HCT116 (cell line): ENCODE measurements at regions not wholly inside any gene's neighbourhood (a gene's known extent, or its start where the extent isn't known, plus 50 kb on each side); places are given as distances from the start of the nearest gene placed in this dataset.

Experiments used
- ATAC-seq: fragments of 200-7000 bp; cut with Tn5 transposase; 2 replicates; pipeline ENCODE4 v1.9.1; 2020; ENCODE audit warnings: mild to moderate bottlenecking, moderate library complexity
- BruUV-seq: library from RNA; stranded (reverse); fragments of 400-500 nt; replicated peaks from 2 replicates; lab custom pipeline; 2021; lab: Mats Ljungman, UMichigan
- CTCF ChIA-PET: fragments of 300-600 bp; sonication (Branson Sonifier 250); formaldehyde crosslinking; loops from one replicate; lab custom pipeline; 2021; ENCODE audit warnings: antibody characterized with exemption; lab: Charles Lee
- POLR2A ChIA-PET: fragments of 300-600, 350-600 bp; sonication (Branson Sonifier 250); formaldehyde crosslinking; loops from one replicate; lab custom pipeline; 2021; ENCODE audit warnings: antibody characterized with exemption; lab: Charles Lee
- RAD21 ChIA-PET, 2 experiments: fragments of 300-600 bp; sonication (Branson Sonifier 250); formaldehyde crosslinking; loops; one replicate each; lab custom pipeline; 2023; ENCODE audit warnings: low total read pairs in 2 of 2; ENCODE audit not compliant: uncharacterized antibody in 2 of 2, unreplicated experiment in 2 of 2, low non-redundant PET in 1 of 2; lab: Charles Lee
- DNase-seq: peaks from one replicate; pipeline ENCODE4 v3.0.0-alpha.2; 2010; ENCODE audit warnings: low read depth, low spot score
- H2AFZ ChIP-seq: fragments of 200-600 bp; shearing (Covaris generic), sonication (generic); 2 replicates; pipeline ENCODE4 v1.6.1; 2017; ENCODE audit warnings: low read depth, mixed run types, mixed read lengths, antibody characterized with exemption, low read length; ENCODE audit not compliant: poor library complexity, severe bottlenecking
- H3K27ac ChIP-seq: 2 replicates; pipeline ENCODE4 v1.5.1; 2012; ENCODE audit warnings: low read depth, low read length
- H3K27me3 ChIP-seq: fragments of 200-600 bp; sonication (generic); 2 replicates; pipeline ENCODE4 v1.6.1; 2016; ENCODE audit warnings: mixed run types, low read length, mixed read lengths; ENCODE audit not compliant: insufficient read depth
- H3K36me3 ChIP-seq, 2 experiments: fragments of 200-500 bp in 1 of 2; fragments of 200-600 bp in 1 of 2; sonication (Bioruptor generic) in 1 of 2; sonication (generic) in 1 of 2; 2 replicates each; pipeline versions ENCODE4 v1.5.1 to v1.6.1; 2014 to 2016; ENCODE audit warnings: low read length in 2 of 2, inconsistent platforms in 1 of 2, mixed read lengths in 1 of 2, mixed run types in 1 of 2; ENCODE audit not compliant: insufficient read depth in 2 of 2, control insufficient read depth in 1 of 2
- H3K4me1 ChIP-seq, 2 experiments: fragments of 200-600 bp in 1 of 2; sonication (generic) in 1 of 2; 2 replicates each; pipeline versions ENCODE4 v1.5.1 to v1.6.1; 2012 to 2017; ENCODE audit warnings: low read length in 2 of 2, inconsistent platforms in 1 of 2, mild to moderate bottlenecking in 1 of 2, mixed read lengths in 1 of 2, mixed run types in 1 of 2, moderate library complexity in 1 of 2; ENCODE audit not compliant: insufficient read depth in 2 of 2, control insufficient read depth in 1 of 2
- H3K4me2 ChIP-seq: fragments of 200-600 bp; sonication (generic); 2 replicates; pipeline ENCODE4 v1.6.1; 2017; ENCODE audit warnings: mixed run types, low read length, mixed read lengths
- H3K4me3 ChIP-seq, 2 experiments: fragments of 200-600 bp in 1 of 2; sonication (generic) in 1 of 2; replicated peaks in 1 of 2; 2 replicates each; pipeline ENCODE4 v1.5.1; 2011 to 2016; ENCODE audit warnings: low read length in 2 of 2, control low read depth in 1 of 2, low read depth in 1 of 2, mild to moderate bottlenecking in 1 of 2, mixed read lengths in 1 of 2, mixed run types in 1 of 2
- H3K79me2 ChIP-seq: fragments of 200-600 bp; sonication (generic); 2 replicates; pipeline ENCODE4 v1.6.1; 2017; ENCODE audit warnings: mild to moderate bottlenecking, mixed run types, low read length, moderate library complexity, mixed read lengths; ENCODE audit not compliant: insufficient read depth
- H3K9ac ChIP-seq: fragments of 200-600 bp; sonication (generic); 2 replicates; pipeline ENCODE4 v1.6.1; 2016; ENCODE audit warnings: low read length, mixed read lengths
- H3K9me2 ChIP-seq: fragments of 200-600 bp; sonication (generic), shearing (Covaris generic); 2 replicates; pipeline ENCODE4 v1.6.1; 2017; ENCODE audit warnings: mixed run types, mild to moderate bottlenecking, moderate library complexity; ENCODE audit not compliant: insufficient read depth
- H3K9me3 ChIP-seq, 2 experiments: fragments of 200-500 bp in 1 of 2; fragments of 200-600 bp in 1 of 2; sonication (Bioruptor generic) in 1 of 2; sonication (generic) in 1 of 2; 2 replicates each; pipeline ENCODE4 v1.6.1; 2014 to 2017; ENCODE audit warnings: low read length in 2 of 2, mixed read lengths in 2 of 2, inconsistent platforms in 1 of 2, low read depth in 1 of 2, mild to moderate bottlenecking in 1 of 2, mixed run types in 1 of 2, moderate library complexity in 1 of 2; ENCODE audit not compliant: control insufficient read depth in 1 of 2, insufficient read depth in 1 of 2
- H4K20me1 ChIP-seq: fragments of 200-600 bp; sonication (generic), shearing (Covaris generic); 2 replicates; pipeline ENCODE4 v1.6.1; 2017; ENCODE audit warnings: mixed run types, mild to moderate bottlenecking, moderate library complexity; ENCODE audit not compliant: insufficient read depth
- ATF3 ChIP-seq: IDR thresholded peaks from 2 replicates; pipeline ENCODE4 v1.6.1; 2012
- CEBPB ChIP-seq: IDR thresholded peaks from 2 replicates; pipeline ENCODE4 v1.6.1; 2012; ENCODE audit warnings: low read depth
- CTCF ChIP-seq, 3 experiments: fragments of 200-600 bp in 1 of 3; sonication (generic) in 1 of 3; IDR thresholded peaks in 2 of 3; conservative IDR thresholded peaks in 1 of 3; 2 replicates each; pipeline ENCODE4 v1.5.1; 2012 to 2017; ENCODE audit warnings: low read depth in 2 of 3, low read length in 2 of 3, antibody characterized with exemption in 1 of 3, borderline replicate concordance in 1 of 3, control low read depth in 1 of 3, mild to moderate bottlenecking in 1 of 3, mixed read lengths in 1 of 3, mixed run types in 1 of 3, moderate library complexity in 1 of 3; ENCODE audit not compliant: insufficient read depth in 1 of 3
- EGR1 ChIP-seq: IDR thresholded peaks from 2 replicates; pipeline ENCODE4 v1.6.1; 2012; ENCODE audit warnings: low read depth
- EZH2 ChIP-seq: fragments of 200-600 bp; sonication (generic); IDR thresholded peaks from 2 replicates; pipeline ENCODE4 v1.6.1; 2017; ENCODE audit warnings: antibody characterized with exemption, mixed run types
- FOSL1 ChIP-seq: IDR thresholded peaks from 2 replicates; pipeline ENCODE4 v1.6.1; 2012; ENCODE audit warnings: low read depth
- SP1 ChIP-seq: IDR thresholded peaks from 2 replicates; pipeline ENCODE4 v1.6.1; 2012; ENCODE audit warnings: low read depth
- SRF ChIP-seq: IDR thresholded peaks from 2 replicates; pipeline ENCODE4 v1.6.1; 2012; ENCODE audit warnings: low read depth
- TCF7L2 ChIP-seq: IDR thresholded peaks from 2 replicates; pipeline ENCODE4 v1.7.0; 2011; ENCODE audit warnings: borderline replicate concordance, inconsistent platforms; ENCODE audit not compliant: insufficient read depth, insufficient read length; ENCODE audit errors: extremely low read depth
- YY1 ChIP-seq: IDR thresholded peaks from 2 replicates; pipeline ENCODE4 v1.6.1; 2011; ENCODE audit warnings: low read length, low read depth, moderate library complexity, mild to moderate bottlenecking; ENCODE audit not compliant: insufficient replicate concordance; ENCODE audit errors: extremely low read depth
- ZBTB33 ChIP-seq: IDR thresholded peaks from 2 replicates; pipeline ENCODE4 v1.6.1; 2011; ENCODE audit warnings: mild to moderate bottlenecking, low read length, moderate library complexity; ENCODE audit not compliant: insufficient replicate concordance; ENCODE audit errors: extremely low read depth
- ZFX ChIP-seq: fragments of 450-650 bp; IDR thresholded peaks from 2 replicates; pipeline ENCODE4 v1.6.1; 2017
- ZNF274 ChIP-seq: fragments of 200-500 bp; sonication (Bioruptor generic); IDR thresholded peaks from 2 replicates; pipeline ENCODE4 v1.6.1; 2014; ENCODE audit warnings: mild to moderate bottlenecking, low read depth, low read length, inconsistent platforms
- intact Hi-C: fragments of 100-400 bp; cut with micrococcal nuclease; formaldehyde crosslinking; loops from 2 replicates; pipeline ENCODE4 v1.10.0; 2022

GRCh38 chr12:98180603-98181002 is 334.8 kb upstream of the TMPO start:
- Histone ChIP-seq H3K36me3 (no peaks in the 10 kb centered on the region), H3K9ac (no peak overlapping the region), H3K4me3 (no peak overlapping the region), H3K27me3 (peaks cover 48% of the 10 kb centered on the region), H3K9me2 (no peaks in the 10 kb centered on the region), H3K27ac (no peak overlapping the region), H3K9me3 (no peaks in the 10 kb centered on the region), H3K4me1 (no peaks in the 10 kb centered on the region), H3K79me2 (no peaks in the 10 kb centered on the region), H2AFZ (no peak overlapping the region), H4K20me1 (no peaks in the 10 kb centered on the region), H3K4me2 (no peak overlapping the region)
- ChIA-PET CTCF (no interaction called here), POLR2A (no interaction called here), RAD21 (no interaction called here)
- TF ChIP-seq SP1 (no peak), SRF (no peak), EGR1 (no peak), FOSL1 (no peak), EZH2 (no peak), ZFX (no peak), TCF7L2 (no peak), YY1 (no peak), CTCF (IDR thresholded peaks at IDR 0.05 in 2 of 3, conservative IDR thresholded peaks at IDR 0.05 in 1 of 3; ENCODE audit: borderline replicate concordance in 1 of 3, insufficient read depth in 1 of 3, low read depth in 2 of 3, low read length in 2 of 3) (no peak), ATF3 (no peak), CEBPB (no peak), ZNF274 (no peak), ZBTB33 (no peak)
- intact Hi-C loops: no loop called here
- DNase-seq (no peak), ATAC-seq (no peak)
- no TSS peak for BruUV-seq
